Mucosa of stomach (tissue), 1 donor: ENCODE measurements at regions not wholly inside any gene's neighbourhood (a gene's known extent, or its start where the extent isn't known, plus 50 kb on each side); places are given as distances from the start of the nearest gene placed in this dataset.

ENCODE experiments used
- H3K27me3 ChIP-seq: one replicate; pipeline ENCODE4 v1.7.0; 2013; ENCODE audit warnings: mild to moderate bottlenecking, low read length; ENCODE audit not compliant: control insufficient read depth, insufficient read depth
- H3K36me3 ChIP-seq: one replicate; pipeline ENCODE4 v1.7.0; 2013; ENCODE audit warnings: low read length; ENCODE audit not compliant: control insufficient read depth, insufficient read depth
- H3K4me1 ChIP-seq: one replicate; pipeline ENCODE4 v1.7.0; 2013; ENCODE audit warnings: mild to moderate bottlenecking, low read length; ENCODE audit not compliant: control insufficient read depth, insufficient read depth
- H3K4me3 ChIP-seq: one replicate; pipeline ENCODE4 v1.7.0; 2013; ENCODE audit warnings: low read length
- H3K9ac ChIP-seq: one replicate; pipeline ENCODE4 v1.7.0; 2013; ENCODE audit warnings: mild to moderate bottlenecking, low read length, moderate library complexity
- H3K9me3 ChIP-seq: one replicate; pipeline ENCODE4 v1.7.0; 2013; ENCODE audit warnings: mild to moderate bottlenecking, low read length, moderate library complexity; ENCODE audit not compliant: control insufficient read depth
- donor health status: Pancreatic carcinoma.

DNA sequence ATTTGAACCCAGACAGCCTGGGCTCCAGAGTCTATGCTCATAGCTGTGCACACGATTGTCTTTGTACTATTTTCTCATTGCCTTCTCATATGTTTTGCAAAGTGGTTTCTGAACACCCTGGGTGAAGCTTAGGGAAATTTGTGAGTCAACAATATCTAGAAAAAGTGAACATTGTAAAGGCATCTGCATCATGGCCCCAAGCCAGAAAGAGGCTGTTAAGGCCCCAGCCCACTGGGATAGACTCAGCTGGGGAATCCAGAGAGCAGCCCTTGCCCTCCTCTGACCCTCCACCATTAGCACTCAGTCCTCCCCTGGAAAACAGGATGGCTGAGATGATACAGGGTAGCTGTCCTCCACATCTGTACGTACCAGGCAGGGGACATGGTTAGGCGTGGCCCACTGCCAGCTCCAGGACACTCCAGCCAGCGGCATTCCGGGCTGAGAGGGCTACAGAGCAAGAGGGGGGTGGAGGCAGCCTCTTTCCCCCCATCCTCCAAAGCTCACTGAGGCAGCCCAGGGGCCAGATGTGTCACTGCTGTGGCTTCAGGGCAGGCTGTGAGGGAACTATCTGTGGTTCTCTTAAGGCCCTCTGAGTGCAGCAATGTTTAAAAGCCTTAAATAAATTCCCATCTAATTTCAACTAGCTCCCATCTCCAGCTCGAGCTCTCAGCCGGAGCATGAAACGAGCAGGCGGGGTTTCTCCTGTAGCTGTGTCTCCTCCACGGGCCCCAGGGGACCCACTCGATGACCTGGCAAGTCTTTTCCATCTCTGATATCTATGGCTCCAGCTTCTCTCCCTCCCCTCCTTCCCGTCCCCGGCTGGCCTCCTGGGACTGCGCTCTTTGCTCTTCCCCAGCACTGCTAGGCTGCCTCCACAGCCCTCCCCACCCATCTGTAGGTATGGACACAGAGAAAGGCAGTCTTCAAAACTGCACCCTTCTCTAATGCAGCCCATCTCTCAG lies 209.4 kb upstream of the LRFN2 start:
- no peaks in the 10 kb centered on the region for H3K36me3 ChIP-seq
- H3K9me3 ChIP-seq, result no peaks in the 10 kb centered on the region
- no peak overlapping the region for H3K9ac ChIP-seq
- H3K4me3 ChIP-seq, result no peak overlapping the region
- H3K27me3 ChIP-seq, result peaks cover 8% of the 10 kb centered on the region
- no peaks in the 10 kb centered on the region for H3K4me1 ChIP-seq

DNA sequence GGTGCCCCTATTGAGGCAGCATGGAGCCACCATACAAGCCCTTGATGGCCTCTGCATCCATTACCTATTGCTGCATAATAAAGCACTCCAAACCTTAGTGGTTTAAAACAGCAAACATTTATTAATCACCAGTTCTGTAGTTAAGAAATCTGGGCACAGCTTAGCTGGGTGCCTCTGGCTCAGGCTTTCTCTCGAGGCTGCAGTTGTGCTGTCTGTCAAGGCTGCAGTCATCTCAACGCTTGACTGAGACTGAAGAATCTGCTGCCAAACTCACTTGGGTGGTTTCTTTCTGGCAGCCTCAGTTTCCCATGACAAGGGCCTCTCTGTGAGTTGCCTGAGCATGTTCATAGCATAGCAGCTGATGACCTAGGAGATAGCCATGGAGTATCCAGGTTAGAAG lies 207.4 kb upstream of the LRFN2 start:
- Histone ChIP-seq H3K9me3 (no peaks in the 10 kb centered on the region), H3K36me3 (no peaks in the 10 kb centered on the region), H3K9ac (no peak overlapping the region), H3K4me3 (no peak overlapping the region), H3K4me1 (no peaks in the 10 kb centered on the region), H3K27me3 (peaks cover 8% of the 10 kb centered on the region)

DNA sequence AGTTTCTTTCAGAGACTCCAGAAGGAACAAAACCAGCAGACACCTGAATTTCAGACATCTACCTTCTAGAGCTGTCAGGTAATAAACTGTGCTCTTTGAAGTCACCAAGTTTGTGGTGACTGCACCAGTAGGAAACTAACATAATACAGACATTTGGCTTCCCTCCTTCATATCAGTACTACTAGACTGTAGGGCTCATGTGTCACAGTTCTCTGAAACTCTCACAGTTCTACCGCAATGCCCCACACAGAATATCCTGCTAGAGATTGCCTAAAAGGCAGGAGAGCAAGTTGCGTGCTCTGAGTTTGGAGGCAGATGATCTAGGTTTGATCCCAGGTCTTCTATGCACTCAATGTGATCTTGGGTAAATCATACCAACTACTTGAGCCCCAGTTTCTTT lies 205.0 kb upstream of the LRFN2 start:
- H3K4me1 ChIP-seq, result no peaks in the 10 kb centered on the region
- peaks cover 8% of the 10 kb centered on the region for H3K27me3 ChIP-seq
- H3K36me3 ChIP-seq, result no peaks in the 10 kb centered on the region
- no peak overlapping the region for H3K4me3 ChIP-seq
- no peaks in the 10 kb centered on the region for H3K9me3 ChIP-seq
- H3K9ac ChIP-seq, result no peak overlapping the region

DNA sequence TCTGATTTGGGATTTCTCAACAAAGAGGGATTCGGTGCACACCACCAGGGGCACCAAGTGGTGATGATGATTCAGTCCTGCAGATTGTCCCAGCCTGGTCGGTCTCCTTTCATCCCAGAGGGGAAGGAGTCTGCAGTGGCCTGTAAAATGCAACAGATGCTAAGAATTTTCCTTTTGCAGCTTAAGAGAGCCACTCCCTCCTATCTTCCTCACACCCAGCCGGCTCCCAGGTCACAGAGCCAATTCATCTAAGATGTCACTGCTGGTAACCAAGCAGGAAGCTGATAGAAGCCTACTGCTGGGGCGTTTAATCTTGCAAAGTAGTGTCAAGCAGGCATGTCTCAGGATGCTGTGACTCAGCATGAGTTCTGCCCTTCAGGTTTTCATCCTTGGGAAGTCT lies 203.8 kb upstream of the LRFN2 start:
- no peaks in the 10 kb centered on the region for H3K36me3 ChIP-seq
- peaks cover 12% of the 10 kb centered on the region for H3K27me3 ChIP-seq

DNA sequence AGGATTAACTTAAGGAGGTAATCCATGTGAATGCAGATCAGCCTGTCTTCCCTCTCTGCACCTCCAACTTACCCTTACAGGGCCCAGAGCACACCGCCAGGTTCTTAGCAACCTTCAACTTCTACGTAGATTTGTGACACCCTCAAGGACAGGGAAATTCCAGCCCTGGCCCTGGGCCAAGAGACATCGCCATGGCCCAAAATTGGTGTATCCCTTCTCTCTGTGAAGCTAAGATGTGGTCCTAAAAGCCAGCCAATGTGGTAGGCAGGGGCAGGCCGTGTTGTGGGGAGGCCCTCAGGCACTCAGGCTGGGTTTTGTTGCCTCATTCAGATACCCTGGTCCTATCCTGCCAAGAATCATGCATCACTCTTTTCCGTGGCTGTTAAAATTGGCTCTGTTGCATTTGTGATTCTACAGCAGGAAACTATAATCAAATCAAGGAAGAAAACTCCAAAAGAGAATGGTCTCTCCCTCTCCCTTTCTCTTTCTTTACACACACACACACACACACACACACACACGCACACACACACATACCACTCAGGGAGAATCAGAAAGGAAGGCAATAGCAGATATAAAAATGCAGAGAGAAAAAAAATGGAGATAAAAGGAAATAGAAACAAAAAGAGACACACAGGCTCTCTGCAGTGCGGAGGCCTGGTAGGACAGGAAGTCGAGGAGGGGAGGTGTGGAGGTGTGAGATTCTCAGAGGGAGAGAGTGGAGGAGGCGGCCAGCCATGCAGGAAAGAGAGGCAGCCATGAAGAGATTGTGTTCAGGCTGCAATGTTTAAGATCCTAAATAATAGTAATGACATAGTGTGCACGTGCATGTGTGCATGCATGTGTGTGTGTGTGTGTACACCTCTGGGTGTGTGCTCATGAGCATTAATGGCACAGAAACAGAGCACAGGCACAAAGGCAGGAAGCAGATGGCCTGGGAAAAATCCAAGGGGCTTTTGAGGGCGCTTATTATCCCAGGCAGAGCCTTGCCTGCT lies 201.8 kb upstream of the LRFN2 start:
- Histone ChIP-seq H3K9ac (no peak overlapping the region), H3K36me3 (no peaks in the 10 kb centered on the region), H3K27me3 (peaks cover 8% of the 10 kb centered on the region), H3K4me3 (no peak overlapping the region), H3K4me1 (no peaks in the 10 kb centered on the region), H3K9me3 (no peaks in the 10 kb centered on the region)

More for the DNA sequence above, 203.8 kb upstream of the LRFN2 start:
- no peaks in the 10 kb centered on the region for H3K4me1 ChIP-seq
- H3K9ac ChIP-seq, result no peak overlapping the region
- H3K9me3 ChIP-seq, result no peaks in the 10 kb centered on the region
- no peak overlapping the region for H3K4me3 ChIP-seq

DNA sequence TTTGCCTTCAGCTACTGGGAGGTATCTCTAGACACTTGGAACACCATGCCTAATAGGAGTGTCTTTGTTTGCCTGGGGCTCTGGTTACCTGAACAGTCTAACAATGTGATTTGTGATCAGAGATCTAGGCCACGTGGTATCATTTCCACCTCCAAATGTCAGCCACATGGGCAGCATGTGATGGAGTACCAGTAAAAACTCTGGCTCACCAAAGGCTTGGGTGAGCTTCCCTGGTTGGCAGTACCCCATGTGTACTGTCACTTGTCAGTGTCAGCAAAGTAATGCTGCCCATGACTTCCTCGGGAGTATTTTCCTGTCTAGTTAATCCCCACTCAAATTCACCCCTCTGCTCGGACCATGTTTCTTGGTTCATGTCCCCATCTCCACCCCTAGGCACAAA lies 195.2 kb upstream of the LRFN2 start:
- Histone ChIP-seq H3K27me3 (peaks cover 4% of the 10 kb centered on the region), H3K9me3 (no peaks in the 10 kb centered on the region), H3K4me1 (peaks cover 10% of the 10 kb centered on the region), H3K4me3 (no peak overlapping the region), H3K36me3 (no peaks in the 10 kb centered on the region), H3K9ac (no peak overlapping the region)

DNA sequence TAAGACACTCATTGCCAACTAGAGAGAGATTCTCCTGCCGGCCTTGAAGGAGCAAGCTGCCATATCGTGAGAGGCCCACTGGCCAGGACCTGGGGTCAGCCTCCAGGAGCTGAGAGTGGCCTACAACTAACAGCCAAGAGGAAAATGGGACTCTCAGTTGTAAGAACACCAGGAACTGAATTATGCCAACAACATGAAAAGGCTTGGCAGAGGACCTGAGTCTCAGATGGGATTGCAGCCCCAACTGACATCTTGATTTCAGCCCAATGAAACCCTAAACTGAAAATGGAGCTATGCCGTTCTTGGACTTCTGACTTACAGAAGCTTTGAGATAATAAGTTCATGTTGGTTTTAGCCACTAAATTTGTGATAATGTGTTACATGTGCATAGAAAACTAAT lies 193.5 kb upstream of the LRFN2 start:
- Histone ChIP-seq H3K9me3 (no peaks in the 10 kb centered on the region), H3K27me3 (no peaks in the 10 kb centered on the region), H3K9ac (no peak overlapping the region), H3K4me3 (no peak overlapping the region), H3K36me3 (no peaks in the 10 kb centered on the region), H3K4me1 (peaks cover 10% of the 10 kb centered on the region)

DNA sequence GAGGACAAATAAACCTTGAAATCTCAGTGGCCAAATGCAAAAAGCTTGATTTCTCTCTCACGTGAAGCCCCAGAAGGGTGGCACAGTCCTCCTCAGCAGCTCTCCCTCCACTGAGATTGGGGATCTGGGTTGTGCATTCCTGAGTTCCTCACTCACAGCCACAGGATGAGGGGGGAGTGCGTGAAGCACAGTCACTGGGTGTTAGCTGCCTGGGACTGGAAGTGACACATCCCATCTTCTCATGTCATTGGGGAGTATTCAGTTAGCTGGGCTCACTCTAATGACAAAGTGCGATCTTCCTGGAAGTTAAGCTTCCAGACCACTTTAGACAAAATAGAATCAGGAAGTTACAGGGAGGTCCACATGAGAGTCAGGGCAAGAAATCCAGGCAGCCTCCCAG lies 192.2 kb upstream of the LRFN2 start:
- Histone ChIP-seq H3K9ac (no peak overlapping the region), H3K36me3 (no peaks in the 10 kb centered on the region), H3K4me1 (peaks cover 10% of the 10 kb centered on the region), H3K9me3 (no peaks in the 10 kb centered on the region), H3K27me3 (no peaks in the 10 kb centered on the region), H3K4me3 (no peak overlapping the region)

DNA sequence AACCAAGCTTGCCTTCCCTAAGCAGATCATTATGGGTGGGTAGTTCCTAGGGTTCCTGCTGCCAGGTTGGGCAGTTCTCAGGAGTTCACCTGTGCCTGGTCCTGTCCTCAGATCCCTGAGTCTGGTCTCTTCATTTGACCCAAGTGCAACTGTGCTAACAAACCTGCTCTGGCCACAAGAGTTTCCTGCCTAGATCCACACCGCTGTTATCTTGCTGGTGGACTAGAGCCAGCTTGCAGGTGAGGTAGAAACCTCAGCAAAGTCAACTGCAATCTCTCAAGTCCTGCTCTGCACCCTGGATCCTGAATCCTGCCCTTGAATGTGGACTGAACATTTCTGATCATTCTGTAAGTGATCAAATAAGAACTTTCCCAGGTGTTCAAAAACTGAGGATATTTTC lies 191.8 kb upstream of the LRFN2 start:
- no peak overlapping the region for H3K4me3 ChIP-seq
- H3K9me3 ChIP-seq, result no peaks in the 10 kb centered on the region
- H3K36me3 ChIP-seq, result no peaks in the 10 kb centered on the region
- H3K9ac ChIP-seq, result no peak overlapping the region
- peaks cover 10% of the 10 kb centered on the region for H3K4me1 ChIP-seq
- no peaks in the 10 kb centered on the region for H3K27me3 ChIP-seq

DNA sequence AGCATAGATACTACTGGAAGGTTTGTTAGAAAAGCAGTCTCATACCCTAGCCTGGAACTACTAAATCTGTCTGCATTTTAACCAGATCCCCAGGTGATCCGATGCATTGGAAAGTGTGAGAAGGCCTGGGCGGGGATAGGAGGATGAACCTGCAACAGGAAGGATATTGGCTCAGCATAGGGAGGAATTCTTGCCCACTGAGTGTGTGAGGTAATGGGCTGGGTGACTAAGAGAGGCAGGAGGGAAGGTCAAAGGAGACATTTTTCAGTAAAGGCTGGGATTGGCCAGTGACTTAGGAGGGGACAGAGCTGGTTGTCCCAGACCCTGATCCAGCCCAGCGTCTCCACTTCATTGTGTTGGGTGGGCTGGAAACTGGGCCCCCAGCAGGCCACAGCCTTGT lies 191.0 kb upstream of the LRFN2 start:
- Histone ChIP-seq H3K9me3 (no peaks in the 10 kb centered on the region), H3K27me3 (no peaks in the 10 kb centered on the region), H3K9ac (no peak overlapping the region), H3K36me3 (no peaks in the 10 kb centered on the region), H3K4me1 (peaks cover 10% of the 10 kb centered on the region), H3K4me3 (no peak overlapping the region)

DNA sequence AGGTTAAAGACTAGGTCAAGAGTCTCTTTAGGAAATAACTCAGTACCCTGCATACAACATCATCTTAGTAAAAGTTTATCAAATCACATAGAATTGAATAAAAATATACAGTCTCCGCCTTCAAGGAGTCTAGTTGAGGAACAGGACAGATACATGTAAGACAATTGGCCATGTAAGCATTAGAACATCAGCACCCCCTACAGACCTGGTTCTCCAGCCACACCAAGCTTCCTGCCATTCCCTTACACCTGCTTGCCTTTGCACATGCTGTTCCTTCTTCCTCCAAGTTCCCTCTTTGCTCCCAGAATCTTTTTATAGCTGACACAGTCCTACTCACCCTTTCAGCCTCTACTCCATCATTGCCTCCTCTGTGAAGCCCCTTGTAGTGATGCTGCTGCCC lies 187.8 kb upstream of the LRFN2 start:
- no peaks in the 10 kb centered on the region for H3K9me3 ChIP-seq
- H3K9ac ChIP-seq, result no peak overlapping the region
- no peaks in the 10 kb centered on the region for H3K36me3 ChIP-seq
- no peaks in the 10 kb centered on the region for H3K27me3 ChIP-seq
- H3K4me3 ChIP-seq, result no peak overlapping the region
- peaks cover 10% of the 10 kb centered on the region for H3K4me1 ChIP-seq

DNA sequence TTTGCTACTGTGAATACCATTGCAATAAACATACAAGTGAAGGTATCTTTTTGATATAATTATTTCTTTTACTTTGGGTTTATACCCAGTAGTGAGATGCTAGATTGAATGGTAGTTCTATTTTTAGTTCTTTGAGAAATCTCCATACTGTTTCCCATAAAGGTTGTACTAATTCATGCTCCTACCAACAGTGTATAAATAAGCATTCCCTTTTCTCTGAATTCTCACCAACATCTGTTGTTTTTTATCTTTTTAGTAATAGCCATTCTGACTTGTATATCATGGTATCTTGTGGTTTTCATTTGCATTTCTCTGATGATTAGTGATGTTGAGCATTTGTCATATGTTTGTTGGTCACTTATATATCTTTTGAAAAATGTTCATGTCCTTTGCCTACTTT lies 183.6 kb upstream of the LRFN2 start:
- no peaks in the 10 kb centered on the region for H3K9me3 ChIP-seq
- H3K4me3 ChIP-seq, result no peak overlapping the region
- H3K9ac ChIP-seq, result no peak overlapping the region
- no peaks in the 10 kb centered on the region for H3K36me3 ChIP-seq
- no peaks in the 10 kb centered on the region for H3K27me3 ChIP-seq
- no peaks in the 10 kb centered on the region for H3K4me1 ChIP-seq
